ENCODE measurements at regions not wholly inside any gene's neighbourhood (a gene's known extent, or its start where the extent isn't known, plus 50 kb on each side); places are given as distances from the start of the nearest gene placed in this dataset.

- no peak for TF ChIP-seq EZH2 (IDR thresholded peaks at IDR 0.05; ENCODE audit: low read length)
- TF ChIP-seq, protein P1, sequence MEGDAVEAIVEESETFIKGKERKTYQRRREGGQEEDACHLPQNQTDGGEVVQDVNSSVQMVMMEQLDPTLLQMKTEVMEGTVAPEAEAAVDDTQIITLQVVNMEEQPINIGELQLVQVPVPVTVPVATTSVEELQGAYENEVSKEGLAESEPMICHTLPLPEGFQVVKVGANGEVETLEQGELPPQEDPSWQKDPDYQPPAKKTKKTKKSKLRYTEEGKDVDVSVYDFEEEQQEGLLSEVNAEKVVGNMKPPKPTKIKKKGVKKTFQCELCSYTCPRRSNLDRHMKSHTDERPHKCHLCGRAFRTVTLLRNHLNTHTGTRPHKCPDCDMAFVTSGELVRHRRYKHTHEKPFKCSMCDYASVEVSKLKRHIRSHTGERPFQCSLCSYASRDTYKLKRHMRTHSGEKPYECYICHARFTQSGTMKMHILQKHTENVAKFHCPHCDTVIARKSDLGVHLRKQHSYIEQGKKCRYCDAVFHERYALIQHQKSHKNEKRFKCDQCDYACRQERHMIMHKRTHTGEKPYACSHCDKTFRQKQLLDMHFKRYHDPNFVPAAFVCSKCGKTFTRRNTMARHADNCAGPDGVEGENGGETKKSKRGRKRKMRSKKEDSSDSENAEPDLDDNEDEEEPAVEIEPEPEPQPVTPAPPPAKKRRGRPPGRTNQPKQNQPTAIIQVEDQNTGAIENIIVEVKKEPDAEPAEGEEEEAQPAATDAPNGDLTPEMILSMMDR (optimal IDR thresholded peaks at IDR 0.05 in 1 of 3, IDR thresholded peaks at IDR 0.05 in 1 of 3, conservative IDR thresholded peaks at IDR 0.05 in 1 of 3; ENCODE audit: extremely low read depth in 1 of 3, insufficient read depth in 2 of 3, low read length in 3 of 3) = no peak
- no peaks in the 10 kb centered on the region for H3K9me1 ChIP-seq (ENCODE audit: control insufficient read depth, extremely low read depth, insufficient read depth, low read length)
- no peak overlapping the region for H3K4me2 ChIP-seq (ENCODE audit: control insufficient read depth, extremely low read depth, insufficient read depth, low read depth, low read length)
- no peak overlapping the region for H3K4me3 ChIP-seq (ENCODE audit: control insufficient read depth in 2 of 3, extremely low read depth in 1 of 3, insufficient read depth in 2 of 3, low read depth in 1 of 3, low read length in 3 of 3)
- no peaks in the 10 kb centered on the region for H3K4me1 ChIP-seq (ENCODE audit: control insufficient read depth, extremely low read depth, insufficient read depth, low read length)
- FAIRE-seq (no peak), DNase-seq (ENCODE audit: low read depth, low spot score) (no peak)
- no peak overlapping the region for H3K27ac ChIP-seq (ENCODE audit: control insufficient read depth, insufficient read depth, low read length)
- H3K79me2 ChIP-seq (ENCODE audit: control insufficient read depth, insufficient read depth, low read length) = no peaks in the 10 kb centered on the region
- dilution Hi-C loops (cut with MboI; ENCODE audit: extremely low pct_ligation_motif_present, low sequenced_read_pairs) = no loop called here
- no peaks in the 10 kb centered on the region for H4K20me1 ChIP-seq (ENCODE audit: control insufficient read depth, extremely low read depth, insufficient read depth, low read length)
- no peaks in the 10 kb centered on the region for H3K27me3 ChIP-seq (ENCODE audit: control insufficient read depth, extremely low read depth, insufficient read depth, low read length)
- peaks cover 17% of the 10 kb centered on the region for H3K9me3 ChIP-seq (ENCODE audit: control insufficient read depth, low read depth, low read length)
- H3K9ac ChIP-seq (ENCODE audit: control insufficient read depth, extremely low read depth, insufficient read depth, low read length) = no peak overlapping the region
- no peaks in the 10 kb centered on the region for H3K36me3 ChIP-seq (ENCODE audit: control insufficient read depth in 2 of 2, extremely low read depth in 1 of 2, insufficient read depth in 2 of 2, low read length in 2 of 2)
- no peak overlapping the region for H2AFZ ChIP-seq (ENCODE audit: control insufficient read depth, low read length)
These were observed 552.5 kb upstream of the EEF2KMT start for GRCh38 chr16:5649762-5650743.

DNA sequence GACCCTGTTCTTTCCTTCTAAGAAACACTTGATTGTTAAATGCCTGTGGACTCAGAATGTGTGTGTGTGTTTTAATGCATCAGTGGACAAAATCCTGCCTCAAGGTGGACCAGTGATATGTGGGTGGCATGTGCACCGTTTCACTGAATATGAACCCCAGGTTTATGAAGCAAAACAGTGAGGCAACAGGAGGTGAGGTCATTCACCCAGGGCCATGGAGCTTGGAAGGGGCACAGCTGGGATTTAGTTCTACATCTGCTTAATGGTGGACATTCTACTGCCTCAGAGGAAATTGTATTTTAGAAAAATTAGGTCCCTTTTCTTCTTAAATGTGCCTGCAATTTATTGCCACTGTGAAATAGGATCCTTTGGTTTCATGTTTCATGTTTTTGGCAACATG lies 549.5 kb upstream of the EEF2KMT start:
- dilution Hi-C loops (cut with MboI; ENCODE audit: extremely low pct_ligation_motif_present, low sequenced_read_pairs) = no loop called here
- Histone ChIP-seq H3K4me3 (ENCODE audit: control insufficient read depth in 2 of 3, extremely low read depth in 1 of 3, insufficient read depth in 2 of 3, low read depth in 1 of 3, low read length in 3 of 3) (no peak overlapping the region), H3K4me1 (ENCODE audit: control insufficient read depth, extremely low read depth, insufficient read depth, low read length) (no peaks in the 10 kb centered on the region)

More for the DNA sequence above, 549.5 kb upstream of the EEF2KMT start:
- Histone ChIP-seq H3K27ac (ENCODE audit: control insufficient read depth, insufficient read depth, low read length) (no peak overlapping the region), H3K79me2 (ENCODE audit: control insufficient read depth, insufficient read depth, low read length) (no peaks in the 10 kb centered on the region), H3K36me3 (ENCODE audit: control insufficient read depth in 2 of 2, extremely low read depth in 1 of 2, insufficient read depth in 2 of 2, low read length in 2 of 2) (no peaks in the 10 kb centered on the region), H3K9ac (ENCODE audit: control insufficient read depth, extremely low read depth, insufficient read depth, low read length) (no peak overlapping the region), H2AFZ (ENCODE audit: control insufficient read depth, low read length) (no peak overlapping the region), H3K9me1 (ENCODE audit: control insufficient read depth, extremely low read depth, insufficient read depth, low read length) (no peaks in the 10 kb centered on the region), H3K4me2 (ENCODE audit: control insufficient read depth, extremely low read depth, insufficient read depth, low read depth, low read length) (no peak overlapping the region), H3K27me3 (ENCODE audit: control insufficient read depth, extremely low read depth, insufficient read depth, low read length) (no peaks in the 10 kb centered on the region), H3K9me3 (ENCODE audit: control insufficient read depth, low read depth, low read length) (peaks cover 9% of the 10 kb centered on the region), H4K20me1 (ENCODE audit: control insufficient read depth, extremely low read depth, insufficient read depth, low read length) (no peaks in the 10 kb centered on the region)
- no peak for DNase-seq (ENCODE audit: low read depth, low spot score)
- no peak for FAIRE-seq
- no peak for TF ChIP-seq EZH2 (IDR thresholded peaks at IDR 0.05; ENCODE audit: low read length)
- TF ChIP-seq, protein P1 (optimal IDR thresholded peaks at IDR 0.05 in 1 of 3, IDR thresholded peaks at IDR 0.05 in 1 of 3, conservative IDR thresholded peaks at IDR 0.05 in 1 of 3; ENCODE audit: extremely low read depth in 1 of 3, insufficient read depth in 2 of 3, low read length in 3 of 3) = no peak

All from keratinocyte (primary cell).